ENCODE measurements at regions not wholly inside any gene's neighbourhood (a gene's known extent, or its start where the extent isn't known, plus 50 kb on each side); places are given as distances from the start of the nearest gene placed in this dataset.

DNA sequence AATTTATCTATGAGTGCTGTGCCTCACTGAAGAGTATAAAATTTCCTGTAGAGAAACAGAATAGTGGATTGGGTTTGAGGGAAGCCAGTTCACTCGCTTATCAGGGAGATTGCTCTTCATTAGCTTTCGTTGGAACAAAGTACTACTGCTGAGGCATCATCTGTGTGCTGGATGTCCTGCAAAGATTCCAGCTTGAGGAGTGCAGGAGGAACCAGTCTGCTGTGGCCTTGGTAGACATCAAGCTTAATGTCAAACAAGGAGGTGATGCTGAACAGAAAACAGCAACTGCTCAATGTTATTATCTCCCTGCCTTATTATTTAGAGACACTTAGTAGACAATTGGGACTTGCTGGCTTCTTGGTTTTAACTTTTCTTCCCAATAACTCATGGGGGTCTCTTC is 297.5 kb upstream of the DPH6 start:
- Mint-ChIP-seq H3K27ac (no peak overlapping the region), H3K27me3 (peaks cover 10% of the 10 kb centered on the region), H3K9me3 (no peaks in the 10 kb centered on the region), H3K36me3 (ENCODE audit: low read depth) (no peaks in the 10 kb centered on the region), H3K4me1 (no peaks in the 10 kb centered on the region), H3K4me3 (no peak overlapping the region)
- no peak for ATAC-seq (replicated peaks)

DNA sequence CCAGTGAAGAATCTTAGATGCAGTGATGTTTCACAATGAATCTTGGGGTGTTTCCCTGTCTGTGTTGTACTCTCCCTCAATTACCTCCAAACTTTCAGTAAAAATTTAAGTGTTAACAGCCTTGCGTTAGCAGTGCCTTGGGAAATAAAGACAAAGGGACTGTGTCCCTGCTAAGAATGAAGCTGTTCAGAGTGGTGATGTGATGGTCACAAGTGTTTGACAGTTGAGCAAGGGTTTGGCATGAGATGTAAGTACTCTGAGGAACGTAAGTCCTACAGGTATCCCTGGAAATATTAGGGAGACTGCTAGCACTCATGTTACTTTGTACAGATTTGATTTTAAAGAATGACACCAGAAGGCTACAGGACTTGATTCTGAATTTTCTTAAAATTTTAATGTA is 304.3 kb upstream of the DPH6 start:
- Mint-ChIP-seq H3K4me1 (no peaks in the 10 kb centered on the region), H3K9me3 (no peaks in the 10 kb centered on the region), H3K4me3 (no peak overlapping the region), H3K36me3 (ENCODE audit: low read depth) (no peaks in the 10 kb centered on the region), H3K27ac (no peak overlapping the region), H3K27me3 (peaks cover 3% of the 10 kb centered on the region)
- ATAC-seq (replicated peaks): no peak

DNA sequence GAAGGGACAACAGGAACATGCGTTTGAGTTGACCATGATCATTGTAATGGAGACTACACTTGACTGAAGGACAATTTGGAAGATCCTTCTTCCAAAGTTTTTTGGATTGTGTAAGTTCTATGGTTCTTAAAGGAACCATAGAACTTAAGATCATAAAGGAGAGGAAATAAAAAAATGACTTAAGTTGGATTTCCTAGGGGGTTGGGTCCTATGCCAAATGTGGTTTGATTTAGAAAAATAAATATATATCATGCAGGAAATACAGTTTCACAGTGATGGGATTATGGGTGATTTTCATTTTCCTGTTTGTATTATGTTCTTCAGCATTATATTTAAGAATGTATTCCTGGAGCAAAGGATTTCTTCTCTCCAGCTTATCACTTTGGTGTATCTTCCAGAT is 305.5 kb upstream of the DPH6 start:
- no peaks in the 10 kb centered on the region for H3K4me1 Mint-ChIP-seq
- H3K27ac Mint-ChIP-seq: no peak overlapping the region
- no peaks in the 10 kb centered on the region for H3K36me3 Mint-ChIP-seq (ENCODE audit: low read depth)
- no peak overlapping the region for H3K4me3 Mint-ChIP-seq
- ATAC-seq (replicated peaks): no peak
- H3K9me3 Mint-ChIP-seq: no peaks in the 10 kb centered on the region
- H3K27me3 Mint-ChIP-seq: no peaks in the 10 kb centered on the region

DNA sequence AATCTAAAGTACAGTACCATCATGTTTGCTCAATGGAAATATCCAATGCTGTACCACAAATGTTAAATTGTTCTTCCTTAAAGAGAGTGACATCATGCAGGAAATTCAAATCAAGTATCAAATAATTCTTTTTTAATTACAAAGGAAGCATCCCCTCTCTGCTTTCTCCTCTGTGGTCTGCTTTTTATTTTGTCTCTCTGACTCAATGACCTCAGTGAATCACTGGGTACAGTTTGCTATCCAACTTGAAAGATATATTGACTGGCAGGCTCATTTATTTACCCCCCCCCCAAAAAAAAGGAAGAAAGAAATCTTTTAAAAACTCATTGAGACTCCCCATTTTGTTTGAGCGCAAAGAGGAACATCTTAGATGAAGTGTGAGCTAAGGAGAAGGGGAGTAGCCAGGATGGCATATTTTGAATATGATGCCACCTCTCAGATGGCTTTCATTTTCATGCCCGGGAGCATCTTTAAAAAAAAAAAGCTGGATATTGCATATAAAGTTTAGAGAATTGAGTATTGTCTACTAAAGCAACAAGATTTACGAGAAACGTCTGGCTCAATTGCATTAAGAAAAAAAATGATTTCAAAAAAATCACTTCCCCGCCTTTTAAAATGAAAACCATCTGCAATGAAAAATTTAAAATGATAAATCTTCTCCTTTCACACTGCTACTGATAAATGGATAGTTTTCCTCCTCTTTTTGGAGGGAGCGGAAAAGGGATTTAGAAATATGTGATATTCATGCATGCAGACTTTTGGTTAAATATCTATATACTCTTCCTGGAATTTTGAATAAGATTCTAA is 307.1 kb upstream of the DPH6 start:
- Mint-ChIP-seq H3K9me3 (no peaks in the 10 kb centered on the region), H3K4me3 (no peak overlapping the region), H3K36me3 (ENCODE audit: low read depth) (no peaks in the 10 kb centered on the region), H3K4me1 (no peaks in the 10 kb centered on the region), H3K27ac (no peak overlapping the region), H3K27me3 (no peaks in the 10 kb centered on the region)
- ATAC-seq (replicated peaks): no peak

DNA sequence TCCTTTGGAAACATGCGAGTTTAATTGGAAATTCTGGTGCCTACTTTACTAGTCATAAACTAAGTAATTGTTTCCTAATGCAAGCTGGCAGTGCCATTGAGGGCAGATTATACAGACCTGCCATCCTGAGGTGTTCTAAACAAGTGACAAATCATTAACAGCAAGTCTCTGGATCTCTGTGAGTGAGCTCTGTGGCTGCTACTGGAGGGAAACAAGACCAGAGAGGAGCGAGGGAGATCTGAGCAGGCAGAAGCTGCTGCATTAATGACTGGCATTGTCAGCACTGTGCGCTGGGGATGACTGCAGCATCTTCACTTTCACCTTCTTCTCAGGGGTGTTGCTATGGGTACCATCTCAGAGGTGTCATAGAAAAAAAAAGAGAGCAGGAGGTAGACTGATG is 308.4 kb upstream of the DPH6 start:
- H3K36me3 Mint-ChIP-seq (ENCODE audit: low read depth): no peaks in the 10 kb centered on the region
- no peak for ATAC-seq (replicated peaks)
- no peaks in the 10 kb centered on the region for H3K27me3 Mint-ChIP-seq
- H3K9me3 Mint-ChIP-seq: no peaks in the 10 kb centered on the region
- H3K27ac Mint-ChIP-seq: no peak overlapping the region
- no peaks in the 10 kb centered on the region for H3K4me1 Mint-ChIP-seq
- H3K4me3 Mint-ChIP-seq: no peak overlapping the region

DNA sequence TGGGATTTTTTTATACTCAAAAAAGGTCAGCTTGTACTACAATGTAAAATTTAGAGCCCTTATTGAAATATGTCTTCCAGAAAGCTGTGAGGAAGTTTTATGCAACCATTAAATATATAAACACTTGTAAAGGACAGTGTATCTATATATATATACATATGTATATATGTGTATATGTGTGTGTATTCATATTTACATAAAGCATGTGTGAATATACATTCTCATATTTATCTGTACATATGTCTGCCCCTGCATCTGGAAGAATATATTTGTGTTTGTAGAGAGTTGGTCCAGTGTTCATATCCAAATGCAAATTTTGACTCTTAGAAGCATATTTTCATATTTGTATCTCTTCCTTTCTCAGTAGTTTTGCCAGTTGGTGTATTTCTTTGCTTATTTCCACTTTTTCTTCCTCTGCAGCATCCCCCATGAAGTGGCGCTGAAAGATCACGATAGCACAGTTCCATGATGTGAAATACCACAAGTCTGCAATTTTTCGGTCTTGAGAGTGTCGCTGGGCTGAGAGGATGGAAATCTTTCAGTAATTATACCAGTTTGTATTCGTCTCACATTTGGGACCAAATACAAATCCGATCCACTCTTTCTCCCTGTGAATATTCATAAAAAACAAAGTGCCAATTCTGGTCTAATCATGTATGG is 311.7 kb upstream of the DPH6 start:
- Mint-ChIP-seq H3K27ac (no peak overlapping the region), H3K9me3 (no peaks in the 10 kb centered on the region), H3K36me3 (ENCODE audit: low read depth) (no peaks in the 10 kb centered on the region), H3K4me1 (no peaks in the 10 kb centered on the region), H3K4me3 (no peak overlapping the region), H3K27me3 (no peaks in the 10 kb centered on the region)
- no peak for ATAC-seq (replicated peaks)

DNA sequence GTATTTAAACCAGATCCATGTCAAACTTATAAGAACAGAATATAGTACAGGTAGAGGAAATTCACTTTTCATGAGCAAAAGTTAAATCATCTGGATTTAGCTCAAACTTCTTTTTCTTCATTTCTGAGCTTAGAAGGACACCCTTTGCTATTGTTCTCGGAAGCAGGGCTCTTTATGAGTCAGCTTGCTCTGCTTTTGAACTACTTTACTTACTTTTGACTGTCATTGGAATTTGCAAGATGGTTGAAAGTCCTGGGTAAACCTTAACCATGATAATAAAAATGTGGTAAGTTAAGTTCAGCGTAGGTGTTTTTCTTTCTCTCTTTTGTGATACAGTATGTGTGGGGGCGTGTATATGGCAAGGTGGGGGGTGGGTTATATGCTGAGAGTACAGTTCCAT is 312.7 kb upstream of the DPH6 start:
- no peak overlapping the region for H3K4me3 Mint-ChIP-seq

DNA sequence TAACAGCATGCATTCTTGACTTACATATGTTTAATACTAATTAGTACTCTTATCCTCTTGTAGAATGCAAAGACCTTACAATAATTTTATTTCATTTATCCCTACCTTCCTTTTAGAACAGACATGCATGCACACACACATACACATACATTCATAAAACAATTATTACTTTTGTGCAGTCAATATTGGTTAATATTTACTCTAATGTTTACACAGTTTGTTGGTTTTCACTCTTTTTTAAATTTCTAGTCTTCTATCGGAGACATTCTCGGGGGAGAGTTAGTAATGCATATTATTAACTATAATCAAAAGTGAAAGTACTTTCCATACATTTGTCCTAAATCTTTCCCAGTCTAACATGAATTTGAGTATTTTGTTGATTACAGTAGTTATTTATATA is 317.7 kb upstream of the DPH6 start:
- Mint-ChIP-seq H3K27me3 (no peaks in the 10 kb centered on the region), H3K4me1 (no peaks in the 10 kb centered on the region), H3K4me3 (no peak overlapping the region), H3K36me3 (ENCODE audit: low read depth) (no peaks in the 10 kb centered on the region), H3K27ac (no peak overlapping the region), H3K9me3 (no peaks in the 10 kb centered on the region)
- ATAC-seq (replicated peaks): no peak

More for the DNA sequence above, 312.7 kb upstream of the DPH6 start:
- Mint-ChIP-seq H3K27ac (no peak overlapping the region), H3K4me1 (no peaks in the 10 kb centered on the region), H3K36me3 (ENCODE audit: low read depth) (no peaks in the 10 kb centered on the region), H3K27me3 (no peaks in the 10 kb centered on the region), H3K9me3 (no peaks in the 10 kb centered on the region)
- ATAC-seq (replicated peaks): no peak

DNA sequence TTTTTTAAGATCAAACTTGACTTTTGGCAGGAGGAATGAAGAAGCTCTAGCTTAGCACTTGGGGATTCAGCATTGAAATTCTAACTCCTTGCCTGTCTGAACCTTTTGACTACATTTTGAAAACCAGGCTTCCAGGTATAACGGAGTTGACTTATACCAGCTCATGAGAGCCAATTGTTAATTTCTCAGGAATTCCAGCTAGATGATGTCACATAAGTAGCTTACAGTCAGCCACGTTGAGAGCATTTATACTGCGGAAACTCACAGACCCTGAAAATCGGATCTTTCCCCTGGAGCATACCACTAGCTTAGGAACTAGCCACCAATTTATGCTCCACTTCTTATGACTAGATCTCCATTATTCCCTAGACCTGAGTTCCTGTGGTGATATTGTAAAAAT is 321.4 kb upstream of the DPH6 start:
- Mint-ChIP-seq H3K4me1 (no peaks in the 10 kb centered on the region), H3K27me3 (no peaks in the 10 kb centered on the region), H3K36me3 (ENCODE audit: low read depth) (no peaks in the 10 kb centered on the region), H3K4me3 (no peak overlapping the region), H3K27ac (no peak overlapping the region), H3K9me3 (no peaks in the 10 kb centered on the region)
- no peak for ATAC-seq (replicated peaks)

DNA sequence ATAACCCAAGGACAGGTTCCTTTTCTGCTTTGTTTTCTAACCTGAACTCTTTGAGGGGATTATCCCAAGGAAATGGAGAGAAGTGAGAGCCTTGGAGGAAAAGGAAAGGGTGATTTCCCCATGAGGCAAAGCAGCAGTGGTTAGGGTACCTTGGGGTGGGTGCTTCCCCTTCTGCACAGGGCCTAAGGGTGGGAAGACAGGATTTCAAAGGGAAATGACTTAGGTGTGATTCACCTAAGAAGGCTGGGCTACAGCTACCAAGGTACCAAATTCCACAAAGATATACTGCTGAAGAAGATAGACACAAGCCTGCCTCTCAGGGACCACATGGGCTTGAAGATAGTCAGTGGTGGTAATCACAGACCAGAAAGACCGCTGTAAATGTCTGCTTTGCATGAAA is 325.3 kb upstream of the DPH6 start:
- Mint-ChIP-seq H3K4me3 (no peak overlapping the region), H3K9me3 (no peaks in the 10 kb centered on the region), H3K36me3 (ENCODE audit: low read depth) (no peaks in the 10 kb centered on the region), H3K27me3 (no peaks in the 10 kb centered on the region), H3K4me1 (no peaks in the 10 kb centered on the region), H3K27ac (no peak overlapping the region)
- no peak for ATAC-seq (replicated peaks)

DNA sequence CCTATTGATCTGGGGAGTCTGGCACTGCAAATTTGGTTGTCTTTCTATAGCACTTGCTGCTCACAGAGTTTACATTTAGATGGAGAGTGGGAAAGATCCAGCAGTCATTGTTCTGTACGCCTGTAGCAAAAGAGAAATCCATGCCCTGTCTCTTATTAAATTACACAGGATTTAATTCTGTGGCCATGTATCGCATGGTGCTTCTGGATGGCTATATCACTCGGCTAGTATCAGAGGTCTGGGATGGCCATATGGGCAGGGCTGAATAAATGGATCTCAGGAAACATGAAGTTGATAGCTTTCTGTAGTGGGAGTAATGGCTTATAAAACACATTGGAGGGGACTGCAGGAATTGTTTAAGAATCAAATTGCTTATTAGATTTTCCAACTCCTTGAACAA is 325.8 kb upstream of the DPH6 start:
- no peak overlapping the region for H3K4me3 Mint-ChIP-seq
- H3K36me3 Mint-ChIP-seq (ENCODE audit: low read depth): no peaks in the 10 kb centered on the region
- ATAC-seq (replicated peaks): no peak
- no peaks in the 10 kb centered on the region for H3K27me3 Mint-ChIP-seq
- H3K4me1 Mint-ChIP-seq: no peaks in the 10 kb centered on the region
- no peaks in the 10 kb centered on the region for H3K9me3 Mint-ChIP-seq
- no peak overlapping the region for H3K27ac Mint-ChIP-seq

DNA sequence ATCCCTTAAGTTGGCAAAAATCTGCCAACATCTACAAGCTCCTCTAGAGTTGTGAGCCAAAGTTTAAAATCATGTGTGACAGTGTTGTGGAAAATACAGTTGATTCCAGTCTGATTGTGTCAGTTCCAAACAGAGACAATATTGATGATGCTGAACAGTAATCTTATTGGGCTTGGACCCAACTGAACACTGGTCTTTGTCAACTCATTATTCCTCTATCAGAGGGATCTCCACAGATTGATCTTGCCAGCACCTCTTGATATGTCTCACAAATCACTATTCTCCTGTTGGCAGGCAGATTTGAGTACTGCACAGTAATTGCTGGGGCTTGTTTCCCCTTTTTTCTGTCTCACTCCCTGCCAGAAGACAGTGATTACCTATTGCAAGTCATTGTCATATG is 326.6 kb upstream of the DPH6 start:
- Mint-ChIP-seq H3K4me1 (no peaks in the 10 kb centered on the region), H3K27ac (no peak overlapping the region), H3K27me3 (no peaks in the 10 kb centered on the region), H3K4me3 (no peak overlapping the region), H3K36me3 (ENCODE audit: low read depth) (no peaks in the 10 kb centered on the region), H3K9me3 (no peaks in the 10 kb centered on the region)
- ATAC-seq (replicated peaks): no peak

DNA sequence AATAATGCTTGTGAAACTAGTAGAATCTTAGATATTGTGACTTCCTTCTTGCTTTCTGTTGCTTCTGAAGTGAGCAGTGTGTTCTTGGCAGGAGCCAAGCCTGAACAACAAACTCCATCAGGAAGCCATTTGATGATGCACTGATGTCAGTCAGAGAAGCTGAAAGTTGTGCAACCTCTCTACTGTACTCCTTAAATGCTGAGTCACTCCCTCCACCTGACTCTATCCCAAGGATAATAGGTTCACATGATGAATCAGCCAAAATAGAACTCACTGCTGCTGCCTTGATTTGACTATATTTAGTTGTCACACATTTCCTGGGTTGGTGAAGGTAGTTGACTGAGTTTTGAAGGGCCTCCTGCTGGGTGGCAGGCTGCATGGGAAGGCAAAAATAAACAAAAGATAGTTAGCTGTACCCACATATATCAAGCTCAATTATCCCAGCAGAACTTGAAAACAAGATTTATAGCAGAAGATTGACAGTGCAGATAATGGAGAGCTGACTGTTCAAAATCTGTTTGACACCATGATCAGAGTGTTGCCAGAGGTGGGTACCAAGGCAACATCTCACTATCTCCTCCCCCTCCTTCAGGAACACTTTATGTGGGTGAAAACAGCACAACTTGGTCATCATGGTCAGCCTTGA is 328.4 kb upstream of the DPH6 start:
- no peak for ATAC-seq (replicated peaks)
- Mint-ChIP-seq H3K4me3 (no peak overlapping the region), H3K4me1 (no peaks in the 10 kb centered on the region), H3K27me3 (no peaks in the 10 kb centered on the region), H3K27ac (no peak overlapping the region), H3K36me3 (ENCODE audit: low read depth) (no peaks in the 10 kb centered on the region), H3K9me3 (peaks cover 5% of the 10 kb centered on the region)

DNA sequence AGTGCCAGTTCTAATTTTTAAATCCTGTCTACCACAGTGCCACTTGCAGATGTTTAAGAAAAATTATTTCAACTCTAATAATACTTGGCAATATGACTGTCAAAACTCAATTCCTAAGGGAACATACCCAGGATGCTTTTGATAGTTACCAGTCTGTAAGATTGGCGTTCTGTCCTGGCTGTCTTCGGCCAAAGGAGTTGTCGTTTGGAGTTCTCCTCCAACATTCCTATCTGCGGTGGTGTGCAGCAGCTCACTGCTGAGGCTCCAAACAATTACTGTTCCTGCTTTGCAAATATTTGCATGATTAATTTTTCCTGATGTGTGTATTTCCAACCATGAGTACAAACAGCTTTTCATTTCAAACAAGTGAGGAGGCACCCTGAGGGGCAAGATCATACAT is 330.8 kb upstream of the DPH6 start:
- H3K4me1 Mint-ChIP-seq: no peaks in the 10 kb centered on the region
- H3K27me3 Mint-ChIP-seq: no peaks in the 10 kb centered on the region
- no peaks in the 10 kb centered on the region for H3K36me3 Mint-ChIP-seq (ENCODE audit: low read depth)
- no peak overlapping the region for H3K4me3 Mint-ChIP-seq
- peaks cover 5% of the 10 kb centered on the region for H3K9me3 Mint-ChIP-seq
- ATAC-seq (replicated peaks): no peak
- no peak overlapping the region for H3K27ac Mint-ChIP-seq

DNA sequence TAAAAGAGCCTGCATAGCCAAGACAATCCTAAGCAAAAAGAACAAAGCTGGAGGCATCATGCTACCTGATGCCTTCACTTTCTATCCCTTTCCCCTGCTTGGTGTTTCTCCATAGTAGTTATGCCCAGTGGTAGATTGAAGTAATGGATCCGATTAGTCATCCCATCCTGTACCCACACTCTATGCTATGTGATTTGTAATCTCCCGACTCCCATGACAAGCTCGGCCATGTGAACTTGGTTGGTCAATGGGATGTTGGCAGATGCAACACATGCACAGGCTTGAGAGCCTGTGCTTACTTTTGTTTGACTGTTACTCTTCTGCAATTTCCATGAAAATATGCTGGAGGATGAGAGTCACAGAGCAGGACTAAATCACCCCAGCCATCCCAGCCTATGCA is 334.9 kb upstream of the DPH6 start:
- Mint-ChIP-seq H3K27me3 (no peaks in the 10 kb centered on the region), H3K9me3 (peaks cover 5% of the 10 kb centered on the region), H3K4me3 (no peak overlapping the region), H3K36me3 (ENCODE audit: low read depth) (no peaks in the 10 kb centered on the region), H3K4me1 (no peaks in the 10 kb centered on the region), H3K27ac (no peak overlapping the region)
- no peak for ATAC-seq (replicated peaks)

All from activated T-helper 17 cell treated with anti-CD3 and anti-CD28 coated beads, Interleukin-2, amount 50 U/mL, for 72 hours (primary cell).